OCI-LY7 (cell line): ENCODE measurements at regions not wholly inside any gene's neighbourhood (a gene's known extent, or its start where the extent isn't known, plus 50 kb on each side); places are given as distances from the start of the nearest gene placed in this dataset.

Experiments
- BruUV-seq: library from RNA; stranded (reverse); fragments of 400-500 nt; replicated peaks from 2 replicates; lab custom pipeline; 2021; lab: Mats Ljungman, UMichigan
- CTCF ChIA-PET: fragments of 300-600 bp; sonication (Branson Sonifier 250); formaldehyde crosslinking; loops from one replicate; lab custom pipeline; 2022; ENCODE audit warnings: antibody characterized with exemption; ENCODE audit not compliant: unreplicated experiment; lab: Charles Lee
- POLR2A ChIA-PET: fragments of 300-600 bp; sonication (Branson Sonifier 250); formaldehyde crosslinking; loops from one replicate; lab custom pipeline; 2022; ENCODE audit warnings: antibody characterized with exemption; lab: Charles Lee
- DNase-seq: peaks from one replicate; pipeline ENCODE4 v3.0.0-alpha.2; 2015; ENCODE audit warnings: low spot score
- H2AFZ ChIP-seq: fragments of 200-600 bp; sonication (generic), shearing (Covaris generic); 2 replicates; pipeline ENCODE4 v1.6.1; 2014; ENCODE audit warnings: mild to moderate bottlenecking, antibody characterized with exemption, low read length, moderate library complexity
- H3K27ac ChIP-seq: fragments of 200-600 bp; sonication (generic); 2 replicates; pipeline ENCODE4 v1.5.1; 2014; ENCODE audit warnings: mixed run types, low read depth, mild to moderate bottlenecking, moderate library complexity, low read length, inconsistent platforms; ENCODE audit not compliant: poor library complexity, severe bottlenecking
- H3K36me3 ChIP-seq: fragments of 200-600 bp; sonication (generic); 2 replicates; pipeline ENCODE4 v1.6.1; 2014; ENCODE audit warnings: mild to moderate bottlenecking, antibody characterized with exemption, low read length, moderate library complexity, mixed read lengths; ENCODE audit not compliant: insufficient read depth
- H3K4me1 ChIP-seq: fragments of 200-600 bp; sonication (generic); 2 replicates; pipeline ENCODE4 v1.5.1; 2014; ENCODE audit warnings: mild to moderate bottlenecking, low read length; ENCODE audit not compliant: insufficient read depth, poor library complexity, severe bottlenecking
- H3K4me2 ChIP-seq: fragments of 200-600 bp; sonication (generic); 2 replicates; pipeline ENCODE4 v1.6.1; 2014; ENCODE audit warnings: mild to moderate bottlenecking, low read length
- H3K4me3 ChIP-seq: fragments of 200-600 bp; sonication (generic); 2 replicates; pipeline ENCODE4 v1.5.1; 2014; ENCODE audit warnings: mild to moderate bottlenecking, low read depth, low read length; ENCODE audit not compliant: poor library complexity, severe bottlenecking
- H3K79me2 ChIP-seq: fragments of 200-600 bp; sonication (generic); 2 replicates; pipeline ENCODE4 v1.6.1; 2016; ENCODE audit warnings: low read depth, mild to moderate bottlenecking, low read length, moderate library complexity, mixed read lengths; ENCODE audit not compliant: insufficient read depth
- H3K9me2 ChIP-seq: fragments of 200-600 bp; sonication (generic); 2 replicates; pipeline ENCODE4 v1.6.1; 2016; ENCODE audit warnings: mild to moderate bottlenecking, low read length, mixed read lengths; ENCODE audit not compliant: insufficient read depth
- H3K9me3 ChIP-seq: fragments of 200-600 bp; sonication (generic); 2 replicates; pipeline ENCODE4 v1.6.1; 2014; ENCODE audit warnings: mild to moderate bottlenecking, mixed run types, low read length, mixed read lengths
- H4K20me1 ChIP-seq: fragments of 200-600 bp; sonication (generic); 2 replicates; pipeline ENCODE4 v1.6.1; 2014; ENCODE audit warnings: mild to moderate bottlenecking, antibody characterized with exemption, low read length, moderate library complexity, mixed read lengths; ENCODE audit not compliant: insufficient read depth
- CTCF ChIP-seq: fragments of 200-600 bp; sonication (generic); conservative IDR thresholded peaks from 2 replicates; pipeline ENCODE4 v1.5.1; 2014; ENCODE audit warnings: mild to moderate bottlenecking, antibody characterized with exemption, low read length, moderate library complexity, mixed read lengths
- EZH2phosphoT487 ChIP-seq: fragments of 200-600 bp; sonication (generic); IDR thresholded peaks from 2 replicates; pipeline ENCODE4 v1.6.1; 2018; ENCODE audit warnings: low read depth, borderline replicate concordance, mild to moderate bottlenecking, mixed run types, antibody characterized with exemption, low read length, moderate library complexity, mixed read lengths
- intact Hi-C: fragments of 100-400 bp; cut with micrococcal nuclease; formaldehyde crosslinking; loops from one replicate; pipeline ENCODE4 v1.10.0; 2022; ENCODE audit not compliant: unreplicated experiment

DNA sequence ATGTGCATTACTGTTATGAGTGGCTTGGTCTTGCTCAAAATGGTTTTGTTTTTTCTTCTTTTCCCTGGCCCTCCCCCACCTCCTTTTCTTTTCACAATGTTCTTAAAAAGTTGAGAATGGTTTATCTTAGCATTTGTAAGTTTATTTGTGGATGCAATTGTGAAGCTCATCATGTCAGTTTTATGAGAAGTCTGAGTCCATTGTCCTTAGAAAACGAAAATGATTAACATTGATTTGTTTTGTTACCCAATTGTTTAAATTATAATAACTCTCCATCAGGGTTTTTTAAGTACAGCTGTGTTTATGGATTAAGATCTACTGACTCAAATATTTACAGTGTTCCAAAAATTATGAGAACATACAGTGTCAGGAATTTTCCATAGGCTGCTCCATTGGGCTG is 511.3 kb upstream of the PAPPA start:
- Histone ChIP-seq H3K9me2 (no peaks in the 10 kb centered on the region), H3K27ac (no peak overlapping the region), H3K9me3 (no peaks in the 10 kb centered on the region), H3K4me2 (no peak overlapping the region), H2AFZ (no peak overlapping the region), H3K79me2 (no peaks in the 10 kb centered on the region), H3K36me3 (no peaks in the 10 kb centered on the region), H3K4me3 (no peak overlapping the region), H3K4me1 (no peaks in the 10 kb centered on the region), H4K20me1 (no peaks in the 10 kb centered on the region)
- no peak for DNase-seq
- POLR2A ChIA-PET = no interaction called here
- TF ChIP-seq CTCF = no peak
- no peak for TF ChIP-seq EZH2phosphoT487
- intact Hi-C loops = no loop called here
- CTCF ChIA-PET = no interaction called here
- no TSS peak for BruUV-seq

- Histone ChIP-seq H3K4me2 (no peak overlapping the region), H3K9me3 (no peaks in the 10 kb centered on the region), H2AFZ (no peak overlapping the region), H3K4me1 (no peaks in the 10 kb centered on the region), H4K20me1 (no peaks in the 10 kb centered on the region), H3K79me2 (no peaks in the 10 kb centered on the region), H3K27ac (no peak overlapping the region), H3K36me3 (no peaks in the 10 kb centered on the region), H3K9me2 (no peaks in the 10 kb centered on the region), H3K4me3 (no peak overlapping the region)
- no peak for DNase-seq
- ChIA-PET CTCF (no interaction called here), POLR2A (interaction anchor here (0.6 kb wide), 2 partner anchors 75 to 1420 kb away, joined by 3 read pairs; no protein-coding TSS in a partner anchor)
- intact Hi-C loops = no loop called here
- no TSS peak for BruUV-seq
- TF ChIP-seq EZH2phosphoT487 (no peak), CTCF (no peak)
Measured at GRCh38 chr9:115643948-115644727, 509.5 kb upstream of the PAPPA start.

DNA sequence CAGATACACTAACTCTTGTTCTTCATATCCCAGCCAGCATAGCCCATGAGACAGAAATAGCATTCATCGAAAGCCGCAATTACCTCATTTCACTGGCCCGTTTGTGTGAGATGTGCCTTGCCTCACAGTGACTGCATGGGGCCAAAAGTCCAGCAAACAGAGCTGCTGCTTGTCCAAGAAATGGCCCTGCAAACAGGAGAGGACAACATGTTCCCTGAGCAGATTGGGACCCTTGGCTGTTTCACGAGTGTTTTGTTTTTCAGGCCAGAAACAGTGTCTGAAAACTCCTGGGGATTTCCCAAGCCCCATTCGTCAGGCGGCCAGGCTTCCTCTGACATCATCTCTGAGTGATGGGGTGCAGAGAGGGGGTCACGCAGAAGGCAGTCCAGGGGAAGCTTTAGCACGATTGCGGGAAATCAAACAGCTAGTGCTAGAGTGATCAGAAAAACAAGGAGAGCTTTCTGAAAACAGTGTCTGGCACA is 503.6 kb upstream of the PAPPA start:
- Histone ChIP-seq H3K4me2 (no peak overlapping the region), H4K20me1 (no peaks in the 10 kb centered on the region), H3K4me1 (no peaks in the 10 kb centered on the region), H3K9me2 (no peaks in the 10 kb centered on the region), H3K27ac (no peak overlapping the region), H3K4me3 (no peak overlapping the region), H2AFZ (no peak overlapping the region), H3K9me3 (no peaks in the 10 kb centered on the region), H3K36me3 (no peaks in the 10 kb centered on the region), H3K79me2 (no peaks in the 10 kb centered on the region)
- TF ChIP-seq CTCF = no peak
- TF ChIP-seq EZH2phosphoT487 = no peak
- intact Hi-C loops = no loop called here
- DNase-seq = no peak
- POLR2A ChIA-PET = interaction anchor here (1.1 kb wide), 1 partner anchor 10 kb away, joined by 3 read pairs; no protein-coding TSS in a partner anchor
- CTCF ChIA-PET = no interaction called here
- no TSS peak for BruUV-seq
